HG02571 (cell line): ENCODE measurements at regions not wholly inside any gene's neighbourhood (a gene's known extent, or its start where the extent isn't known, plus 50 kb on each side); places are given as distances from the start of the nearest gene placed in this dataset.

Source experiments
- ATAC-seq: cut with Tn5 transposase; IDR thresholded peaks from one replicate; pipeline ENCODE4 v1.9.1; 2021; ENCODE audit warnings: mild to moderate bottlenecking, moderate library complexity; ENCODE audit not compliant: unreplicated experiment

GRCh38 chr9:7894231-7894630 is 94.7 kb upstream of the DMAC1 start:
- ATAC-seq = no peak

- no peak for ATAC-seq
These were observed 93.4 kb upstream of the DMAC1 start for GRCh38 chr9:7892975-7893374.

DNA sequence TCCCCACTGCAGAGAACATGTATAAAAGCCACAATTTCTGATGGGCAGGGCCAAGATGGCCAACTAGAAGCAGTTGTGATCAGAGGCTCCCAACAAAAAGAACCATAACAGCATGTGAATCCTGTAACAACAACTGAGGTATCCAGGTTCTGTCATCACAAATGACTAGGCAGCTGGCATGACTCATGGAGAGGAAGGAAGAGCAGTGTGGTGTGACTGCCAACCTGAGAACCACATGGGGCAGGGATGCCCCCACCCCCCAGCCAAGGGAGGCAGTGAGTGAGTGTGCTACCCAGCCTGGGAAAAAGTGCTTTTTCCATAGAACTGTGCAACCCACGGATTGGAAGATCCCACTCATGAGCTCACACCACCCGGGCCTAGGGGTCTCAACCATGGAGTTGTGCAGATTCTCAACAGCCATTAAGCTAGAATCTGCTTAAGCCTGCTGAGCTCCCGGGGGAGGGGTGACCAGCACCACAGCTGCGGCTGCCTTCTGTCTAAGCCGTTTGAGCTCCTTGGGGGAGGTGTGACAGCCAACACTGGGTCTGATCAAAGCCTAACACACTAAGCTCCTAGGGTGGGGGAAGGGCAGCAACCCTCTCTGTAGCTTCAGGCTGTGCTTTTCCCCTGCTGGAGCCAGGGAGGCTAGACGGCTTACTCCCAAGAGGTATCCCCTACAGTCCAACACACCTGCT is 80.1 kb upstream of the DMAC1 start:
- ATAC-seq = no peak

DNA sequence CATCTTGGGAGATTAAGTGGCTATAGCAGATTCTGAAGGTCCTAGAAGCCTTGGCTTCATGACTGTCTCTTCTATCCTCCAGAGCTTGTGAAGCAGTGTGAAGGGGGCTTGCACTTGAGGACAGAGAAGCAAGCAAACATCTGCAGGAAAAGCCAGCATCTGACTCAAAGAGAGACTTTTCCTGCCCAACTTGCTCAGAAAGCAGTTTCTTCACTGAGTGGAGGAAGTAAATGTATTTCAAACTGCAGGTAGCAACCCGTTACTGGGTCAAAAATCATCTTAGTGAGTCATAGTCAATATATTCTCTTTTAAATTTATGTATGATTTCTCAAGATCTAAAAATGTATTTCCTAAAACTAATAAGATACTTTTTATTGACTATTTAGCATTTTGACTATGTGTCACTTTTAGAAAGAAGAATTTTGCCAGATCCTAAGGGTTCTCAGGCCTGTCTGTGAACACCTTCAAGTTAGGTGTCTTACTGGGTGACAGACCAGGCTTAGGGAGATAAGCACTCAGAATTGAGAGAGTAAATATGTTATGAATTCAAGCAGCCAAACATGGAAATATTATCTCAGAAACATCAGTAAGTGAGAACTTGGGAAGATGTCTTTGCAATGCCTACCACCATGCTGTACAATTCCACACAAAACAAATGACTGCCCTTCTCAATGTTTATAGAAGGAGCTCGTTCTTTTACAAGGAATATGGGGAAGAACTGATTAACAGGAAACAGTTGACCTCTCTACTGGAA is 72.6 kb upstream of the DMAC1 start:
- no peak for ATAC-seq

- no peak for ATAC-seq
These were observed 69.8 kb upstream of the DMAC1 start for GRCh38 chr9:7869340-7869739.

DNA sequence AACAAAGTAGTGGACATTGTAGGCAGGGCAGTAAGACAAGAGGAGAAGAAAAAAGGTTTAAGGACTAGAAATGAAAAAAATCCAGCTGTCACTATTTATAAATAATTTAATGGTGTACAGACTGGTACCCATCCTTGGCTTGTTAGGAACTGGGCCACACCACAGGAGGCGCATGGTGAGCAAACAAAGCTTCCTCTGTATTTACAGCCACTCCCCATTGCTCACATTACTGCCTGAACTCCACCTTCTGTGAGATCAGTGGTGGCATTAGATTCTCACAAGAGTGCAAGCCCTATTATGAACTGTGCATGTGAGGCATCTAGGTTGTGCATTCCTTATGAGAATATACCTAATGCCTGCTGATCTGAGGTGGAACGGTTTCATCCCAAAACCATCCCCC is 62.6 kb upstream of the DMAC1 start:
- ATAC-seq = no peak

DNA sequence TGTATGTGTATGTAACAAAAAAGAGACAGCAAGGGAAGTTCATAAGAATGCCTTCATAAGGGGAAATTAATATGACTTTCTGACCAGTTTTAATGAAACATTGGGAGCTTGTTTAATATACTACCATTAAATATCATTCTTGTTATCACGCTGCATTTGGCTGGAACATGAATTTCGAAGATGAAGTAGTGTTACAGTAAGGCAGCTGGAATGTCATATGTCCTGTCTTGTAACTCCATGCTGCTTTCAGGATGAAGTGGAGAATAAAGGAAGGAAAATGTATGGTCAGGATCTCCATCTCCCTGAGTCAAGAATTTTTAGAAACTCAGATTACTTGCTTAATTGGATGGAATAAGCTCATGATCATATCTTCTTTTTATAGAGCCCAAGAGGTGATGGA is 61.5 kb upstream of the DMAC1 start:
- ATAC-seq = no peak

DNA sequence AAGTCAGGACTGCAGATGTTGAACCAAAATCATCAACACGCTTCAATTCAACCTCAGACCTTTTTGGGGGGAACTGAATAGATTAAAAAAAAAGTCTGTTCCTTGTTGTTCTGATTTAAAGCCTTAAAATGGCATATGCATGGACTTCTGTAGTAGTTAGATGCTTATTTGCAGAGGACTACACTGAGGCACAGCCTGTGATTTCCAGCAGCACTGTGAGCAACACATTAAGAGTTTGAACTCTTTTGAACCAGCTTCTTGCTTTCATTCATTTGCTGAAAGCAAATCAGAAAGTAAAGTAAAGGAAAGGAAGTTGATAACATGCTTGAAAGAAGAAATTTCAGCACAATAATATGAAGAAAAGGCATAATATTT is 60.7 kb upstream of the DMAC1 start:
- no peak for ATAC-seq

GRCh38 chr9:7859701-7860334 is 60.2 kb upstream of the DMAC1 start:
- ATAC-seq = no peak

GRCh38 chr9:7858166-7858565 is 58.6 kb upstream of the DMAC1 start:
- no peak for ATAC-seq

DNA sequence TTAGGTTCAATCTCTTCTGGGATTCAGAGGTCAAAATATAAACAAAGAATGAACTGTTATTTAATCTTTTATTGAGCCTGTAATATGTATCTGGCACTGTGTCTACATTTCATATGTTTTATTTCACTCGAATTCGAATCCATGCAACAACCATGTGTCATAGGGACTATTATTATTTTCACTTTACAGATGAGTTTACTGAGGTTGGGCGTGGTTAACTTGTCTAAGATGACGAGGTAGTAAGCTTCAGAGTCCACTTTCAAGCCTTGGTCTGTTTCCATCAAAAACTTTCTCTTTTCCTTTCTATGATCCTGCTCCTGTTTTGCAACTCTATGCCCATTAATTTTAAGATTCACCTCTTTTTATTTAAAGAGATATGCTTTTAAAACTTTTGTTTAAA is 55.2 kb upstream of the DMAC1 start:
- no peak for ATAC-seq
